ENCODE measurements at regions not wholly inside any gene's neighbourhood (a gene's known extent, or its start where the extent isn't known, plus 50 kb on each side); places are given as distances from the start of the nearest gene placed in this dataset.

DNA sequence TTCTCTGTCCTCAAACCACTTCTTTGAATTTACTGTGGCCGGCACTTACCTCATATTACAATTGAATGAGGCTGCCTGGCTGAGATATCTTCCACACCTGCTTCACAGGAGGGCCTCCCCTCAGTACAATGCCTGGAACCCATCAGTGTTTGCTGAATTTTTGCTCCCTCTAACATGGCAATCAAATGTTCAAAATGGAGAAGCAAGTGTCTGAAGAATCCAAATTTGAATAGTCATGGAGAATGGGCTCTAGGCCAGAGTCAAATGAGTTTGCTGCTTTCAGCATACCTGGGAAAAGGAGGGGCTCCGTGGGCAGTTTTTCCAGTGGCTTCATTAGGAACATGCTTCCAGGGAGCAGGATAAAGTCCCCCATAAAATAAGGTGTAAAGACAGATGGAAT is 564.8 kb downstream of the UTRN start:
- no peak for DNase-seq

DNA sequence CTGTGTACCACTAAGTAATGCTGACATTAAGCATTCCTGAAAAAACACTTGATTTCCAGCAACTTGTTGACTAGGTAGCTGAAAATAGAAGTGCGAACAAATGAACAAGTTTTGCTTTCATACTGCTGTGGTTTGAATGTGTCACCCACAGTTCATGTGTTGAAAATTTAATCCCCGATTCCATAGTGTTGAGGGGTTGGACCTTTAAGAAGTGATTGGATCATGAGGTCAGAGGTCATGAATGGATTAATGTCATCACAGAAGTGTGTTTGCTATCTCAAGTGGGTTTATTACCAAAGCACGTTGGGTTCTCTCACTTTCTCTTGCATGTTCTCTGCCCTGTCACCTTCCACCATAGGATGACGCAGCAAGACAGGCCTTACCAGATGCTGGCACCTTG is 568.5 kb downstream of the UTRN start:
- no peak for DNase-seq

DNA sequence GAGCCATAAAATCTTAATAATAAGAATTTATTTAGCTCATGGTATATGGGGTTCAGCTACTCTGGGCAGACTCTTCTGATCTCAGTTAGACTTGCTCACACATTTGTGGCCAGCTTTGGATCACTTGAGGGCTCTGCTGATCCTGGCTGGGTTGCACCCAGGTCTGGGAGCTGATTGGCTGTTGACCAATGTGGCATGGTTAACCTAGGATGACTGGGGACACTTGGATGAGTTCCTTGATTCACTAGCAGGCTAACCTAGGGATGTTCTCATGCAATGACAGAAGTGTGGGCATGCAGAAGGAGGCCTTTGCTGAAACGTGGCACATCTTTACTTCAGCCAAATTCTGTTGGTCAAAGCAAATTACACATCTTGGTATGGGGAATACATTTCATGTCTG is 569.5 kb downstream of the UTRN start:
- no peak for DNase-seq

DNA sequence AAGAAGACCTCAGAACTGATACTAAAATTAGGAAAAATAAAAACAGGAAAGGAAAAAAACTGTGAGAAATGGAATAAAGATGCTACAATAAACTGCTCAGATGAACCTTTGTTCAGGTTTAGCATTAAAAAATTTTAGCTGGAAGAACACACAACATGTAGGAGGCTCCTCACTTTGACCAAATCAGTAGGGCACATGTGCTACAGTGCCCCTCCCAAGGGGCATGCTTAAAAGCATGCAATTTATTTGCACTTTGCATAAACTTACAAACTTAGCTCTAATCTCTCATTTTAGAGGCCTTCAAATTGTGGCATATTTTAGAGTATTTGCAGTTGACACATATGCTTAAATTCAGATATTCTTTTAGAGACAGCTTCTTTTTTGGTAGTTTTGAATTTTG is 570.2 kb downstream of the UTRN start:
- DNase-seq: no peak

DNA sequence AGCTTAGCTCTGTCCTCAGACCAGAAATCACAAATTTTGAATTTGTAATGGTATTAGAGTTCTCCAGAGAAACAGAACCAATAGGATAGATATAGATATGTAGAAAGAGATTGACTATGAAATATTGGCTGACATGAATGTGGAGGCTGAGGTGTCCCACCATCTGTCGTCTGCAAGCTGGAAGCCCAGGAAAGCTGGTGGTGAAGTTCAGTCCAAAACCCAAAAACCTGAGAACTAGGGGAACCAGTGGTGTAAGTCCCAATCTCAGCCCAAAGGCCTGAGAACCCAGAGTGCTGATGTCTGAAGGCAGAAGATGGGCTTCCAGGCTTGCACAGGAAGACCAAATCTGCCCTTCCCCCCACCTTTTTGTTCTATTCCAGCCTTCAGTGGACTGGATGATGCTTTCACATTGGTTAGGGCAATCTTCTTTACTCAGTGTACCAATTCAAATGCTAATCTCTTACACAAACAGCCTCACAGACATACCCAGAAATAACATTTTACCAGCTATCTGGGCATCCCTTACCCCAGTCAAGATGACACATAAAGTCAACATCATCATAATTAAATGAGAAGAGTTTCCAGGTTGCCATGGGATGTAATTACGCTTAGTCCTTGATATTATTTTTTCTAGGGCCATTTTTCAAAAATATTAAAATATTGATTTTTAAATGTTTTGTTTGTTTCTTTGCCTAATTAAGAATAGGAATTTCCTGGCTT is 570.8 kb downstream of the UTRN start:
- DNase-seq: no peak

DNA sequence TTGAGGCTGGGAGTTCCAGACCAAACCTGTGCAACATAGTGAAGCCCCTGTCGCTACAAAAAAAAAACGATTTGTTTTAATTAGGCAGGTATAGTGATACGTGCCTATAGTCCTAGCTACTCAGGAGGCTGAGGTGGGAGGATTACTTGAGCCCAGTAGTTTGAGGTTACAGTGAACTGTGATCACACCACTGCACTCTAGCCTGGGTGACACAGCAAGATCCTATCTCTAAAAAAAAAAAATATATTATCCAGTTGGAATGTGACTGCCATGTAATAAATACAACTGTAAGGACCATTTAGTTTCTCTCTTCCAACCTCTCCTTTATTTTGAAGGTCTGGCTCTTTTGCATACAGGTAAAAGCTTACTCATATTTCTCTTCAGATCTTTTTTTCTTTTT is 571.5 kb downstream of the UTRN start:
- DNase-seq: no peak

DNA sequence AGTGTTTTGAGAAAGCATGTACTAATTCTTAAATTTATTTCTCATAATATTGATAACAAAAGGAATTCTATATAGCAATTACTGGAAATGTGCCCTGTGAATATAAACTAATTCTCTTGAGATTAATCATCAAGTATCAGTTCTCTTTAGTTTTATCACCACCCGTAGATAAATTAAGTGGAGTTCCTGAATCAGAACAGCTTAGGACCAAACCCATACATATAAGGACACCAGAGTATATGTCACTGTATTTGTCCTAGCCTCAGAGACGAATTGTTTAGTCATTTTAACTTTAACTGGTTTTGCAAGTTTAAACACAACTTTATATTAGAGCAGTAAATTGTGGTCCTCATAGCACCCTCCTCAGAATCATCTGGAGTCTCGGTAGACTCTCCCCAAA is 572.0 kb downstream of the UTRN start:
- DNase-seq: no peak

DNA sequence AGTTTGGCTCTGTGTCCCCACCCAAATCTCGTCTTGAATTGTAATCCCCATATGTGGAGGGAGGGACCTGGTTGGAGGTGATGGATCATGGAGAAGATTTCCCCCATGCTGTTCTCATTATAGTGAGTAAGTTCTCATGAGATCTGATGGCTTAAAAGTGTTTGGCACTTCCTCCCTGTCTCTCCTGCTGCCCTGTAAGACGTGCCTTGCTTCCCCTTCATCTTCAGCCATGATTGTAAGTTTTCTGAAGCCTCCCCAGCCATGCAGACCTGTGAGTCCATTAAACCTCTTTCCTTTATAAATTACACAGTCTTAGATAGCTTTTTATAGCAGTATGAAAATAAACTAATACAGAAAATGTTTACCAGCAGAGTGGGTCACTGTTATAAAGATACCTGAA is 577.6 kb downstream of the UTRN start:
- no peak for DNase-seq

DNA sequence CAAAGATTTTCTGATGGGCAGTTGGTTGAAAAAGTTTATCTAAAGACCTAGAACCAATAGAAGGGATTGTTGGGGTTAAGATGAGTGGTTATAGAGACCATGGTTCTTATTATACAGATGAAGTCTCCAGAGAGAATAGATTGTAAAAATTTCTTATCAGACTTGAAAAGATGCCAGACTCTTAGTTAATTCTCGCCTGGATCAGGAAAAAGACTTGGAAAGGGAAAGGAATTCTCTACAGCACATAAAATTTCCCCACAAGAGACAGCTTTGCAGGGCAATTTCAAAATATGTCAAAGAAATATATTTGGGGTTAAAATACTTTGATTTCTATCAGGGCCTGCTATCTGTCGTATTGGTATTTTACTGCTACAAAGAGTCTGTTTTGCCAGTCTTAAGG is 582.6 kb downstream of the UTRN start:
- no peak for DNase-seq

DNA sequence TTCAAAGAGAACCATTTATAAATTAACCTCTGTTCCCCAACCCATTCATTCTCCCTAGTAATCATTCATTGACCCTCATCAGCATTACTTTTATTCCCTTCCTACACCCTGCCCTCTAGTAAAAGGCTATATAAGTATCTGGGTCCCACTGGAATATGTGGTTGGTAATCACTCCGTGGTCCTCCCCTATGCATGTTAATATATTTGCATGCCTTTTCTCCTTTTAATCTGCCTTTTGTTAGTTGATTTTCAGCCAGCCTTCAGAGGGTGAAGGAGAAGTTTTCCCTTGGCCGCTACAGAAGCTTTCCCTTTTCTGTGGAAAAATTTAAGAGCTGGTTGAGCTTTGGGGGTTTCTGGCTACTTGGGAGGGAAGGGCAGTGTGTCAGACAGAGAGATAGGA is 585.6 kb downstream of the UTRN start:
- no peak for DNase-seq

DNA sequence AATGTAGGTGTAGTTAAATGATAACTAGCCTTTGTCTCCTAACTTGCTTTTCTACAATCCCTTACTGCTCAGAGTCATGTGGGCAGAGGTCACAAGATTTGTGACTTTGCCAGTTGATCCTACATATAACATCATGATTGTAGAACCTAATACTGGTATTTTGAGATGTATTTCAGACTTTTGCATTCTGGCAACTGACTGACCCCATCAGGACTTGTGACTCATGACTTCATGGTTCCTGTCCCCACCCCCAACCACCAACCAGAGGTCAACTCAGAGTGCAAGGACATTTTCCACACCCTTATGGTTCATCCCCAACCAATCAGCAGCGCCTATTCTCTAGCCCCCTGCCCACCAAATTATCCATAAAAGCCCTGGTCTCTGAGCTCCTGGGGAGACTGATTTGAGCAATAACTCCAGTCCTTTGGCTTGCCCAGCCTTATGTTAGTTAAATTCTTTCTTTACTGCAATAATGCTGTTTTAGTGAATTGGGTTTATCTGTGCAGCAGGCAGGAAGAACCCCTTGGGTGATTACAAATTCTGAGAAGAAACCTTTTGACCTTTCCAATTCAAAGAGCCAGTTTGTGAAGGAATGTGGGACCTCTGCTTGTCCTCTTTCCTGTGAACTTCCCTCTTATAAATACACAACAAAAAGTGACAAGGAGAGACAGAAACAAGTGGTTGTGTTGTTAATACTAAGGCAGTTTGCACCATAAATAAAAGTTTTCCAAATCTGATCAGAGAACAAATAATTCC is 588.7 kb downstream of the UTRN start:
- DNase-seq: no peak

DNA sequence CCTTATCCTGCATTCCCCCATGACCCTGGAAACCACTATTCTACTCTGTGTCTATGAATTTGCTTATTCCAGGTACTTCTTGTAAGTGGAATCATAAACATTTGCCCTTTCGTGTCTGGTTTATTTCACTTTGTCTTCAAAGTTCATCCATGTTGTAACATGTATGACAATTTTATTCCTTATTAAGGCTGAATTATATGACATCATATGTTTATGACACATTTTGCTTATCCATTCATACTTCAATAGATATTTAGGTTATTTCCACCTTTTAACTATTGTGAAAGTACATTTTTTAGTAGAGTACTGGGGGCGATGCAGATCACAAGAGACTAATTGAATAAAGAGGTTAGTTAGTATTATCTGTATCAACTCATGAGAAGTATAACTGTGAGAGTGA is 591.6 kb downstream of the UTRN start:
- DNase-seq: no peak

DNA sequence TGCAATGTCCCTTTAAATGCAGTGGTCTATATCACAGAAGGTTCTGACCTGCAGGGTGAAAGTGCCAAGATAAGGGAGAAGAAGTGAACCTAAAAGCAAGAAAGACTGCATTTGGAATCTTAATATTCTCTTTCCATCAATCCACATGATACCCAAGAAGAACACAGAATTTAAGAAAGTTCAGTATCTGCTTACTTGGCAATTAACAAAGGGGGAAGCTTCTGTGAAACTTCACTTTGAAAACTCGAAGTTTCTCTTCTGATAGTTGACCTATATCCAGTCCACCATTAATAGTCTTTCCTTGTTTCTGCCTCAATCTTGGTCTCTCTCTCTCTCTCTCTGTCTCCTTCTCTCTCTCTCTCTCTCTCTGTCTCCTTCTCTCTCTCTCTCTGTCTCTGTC is 592.0 kb downstream of the UTRN start:
- no peak for DNase-seq

DNA sequence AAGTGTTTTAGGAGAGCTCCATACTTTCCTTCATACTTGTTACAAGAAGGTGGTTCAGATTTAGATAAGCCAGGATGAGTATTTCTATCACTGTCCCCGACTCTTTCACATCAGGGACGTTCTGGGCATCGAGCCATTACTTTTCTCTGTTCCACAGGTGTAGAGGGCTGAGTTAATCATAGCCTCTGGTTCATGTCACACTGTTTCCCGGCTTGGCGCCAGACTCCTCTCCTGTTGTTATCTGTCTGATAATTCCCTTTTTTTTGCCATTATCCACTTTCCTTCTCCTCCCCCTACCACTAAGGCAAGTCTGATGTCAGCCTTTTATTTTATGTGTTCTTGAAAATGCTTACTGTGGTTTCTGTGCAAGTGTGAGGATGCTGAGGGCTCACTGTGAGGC is 593.4 kb downstream of the UTRN start:
- DNase-seq: no peak

DNA sequence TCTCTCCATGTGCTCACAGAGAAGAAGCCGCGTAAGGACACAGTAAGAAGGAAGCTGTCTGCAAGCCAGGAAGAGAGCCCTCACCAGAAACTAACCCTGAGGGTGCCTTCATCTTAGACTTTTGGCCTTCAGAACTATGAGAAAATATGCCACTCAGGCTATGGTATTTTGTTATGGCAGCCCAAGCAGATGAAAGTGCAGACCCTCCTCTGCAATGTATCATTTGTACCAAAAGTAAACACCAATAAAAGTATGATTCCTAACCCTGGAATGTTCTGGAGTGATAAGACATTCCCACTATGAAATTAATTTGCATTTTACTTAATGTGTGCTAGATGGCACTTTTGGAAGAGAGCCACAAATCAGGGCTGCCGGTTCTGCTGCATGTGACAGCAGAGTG is 594.3 kb downstream of the UTRN start:
- DNase-seq: no peak

DNA sequence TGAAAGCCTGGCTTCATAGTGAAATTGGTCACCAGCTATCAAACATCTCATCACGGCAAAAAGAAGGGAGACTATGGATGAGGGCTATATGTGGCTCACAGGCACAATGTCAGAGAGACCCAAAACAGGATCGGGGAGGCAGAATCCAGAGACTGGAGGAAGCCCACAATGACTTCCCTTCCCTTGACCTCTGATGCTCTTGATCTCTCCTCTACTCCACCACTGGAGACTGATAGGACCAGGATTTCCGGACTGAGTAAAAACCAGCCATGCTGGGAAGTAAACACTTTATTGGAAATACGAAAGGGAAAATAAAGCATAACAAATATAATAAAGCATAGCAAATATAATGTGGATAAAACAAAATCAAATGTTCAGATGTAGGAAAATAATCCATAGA is 597.3 kb downstream of the UTRN start:
- no peak for DNase-seq

DNA sequence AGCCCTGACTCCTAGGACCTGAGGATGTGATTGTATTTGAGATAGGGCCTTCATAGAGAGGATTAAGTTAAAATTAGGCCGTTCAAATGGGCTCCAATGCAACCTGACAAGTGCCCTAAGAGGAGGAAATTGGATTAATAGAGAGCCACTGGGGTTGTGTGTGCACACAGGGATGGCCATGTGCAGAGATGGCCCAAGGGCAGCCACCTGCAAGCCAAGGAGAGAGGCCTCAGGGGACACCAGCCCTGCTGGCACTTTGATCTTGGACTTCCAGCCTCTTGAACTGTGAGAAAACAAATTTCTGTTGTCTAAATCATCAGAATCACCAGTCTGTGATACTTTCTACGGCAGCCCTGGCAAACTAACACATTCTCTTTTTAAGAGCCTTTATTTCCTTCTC is 598.8 kb downstream of the UTRN start:
- no peak for DNase-seq

DNA sequence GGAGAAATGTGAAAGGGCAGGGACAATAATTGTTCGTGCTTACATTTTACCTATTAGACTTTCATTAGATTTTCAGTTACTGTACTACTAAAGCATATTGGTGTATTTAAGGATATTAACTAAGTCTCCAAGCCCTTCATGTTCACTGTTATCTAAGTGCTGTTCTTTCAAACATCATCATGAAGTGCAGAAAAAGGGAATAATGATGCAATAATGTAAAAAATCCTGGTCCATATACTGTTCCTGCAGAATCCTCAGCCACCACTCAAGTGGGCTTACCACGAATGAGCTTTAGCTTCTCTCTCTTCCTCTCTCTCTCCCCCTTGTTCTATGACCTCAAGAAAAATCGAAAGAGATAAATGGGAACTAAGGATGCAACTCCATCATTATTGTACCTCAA is 600.7 kb downstream of the UTRN start:
- no peak for DNase-seq

DNA sequence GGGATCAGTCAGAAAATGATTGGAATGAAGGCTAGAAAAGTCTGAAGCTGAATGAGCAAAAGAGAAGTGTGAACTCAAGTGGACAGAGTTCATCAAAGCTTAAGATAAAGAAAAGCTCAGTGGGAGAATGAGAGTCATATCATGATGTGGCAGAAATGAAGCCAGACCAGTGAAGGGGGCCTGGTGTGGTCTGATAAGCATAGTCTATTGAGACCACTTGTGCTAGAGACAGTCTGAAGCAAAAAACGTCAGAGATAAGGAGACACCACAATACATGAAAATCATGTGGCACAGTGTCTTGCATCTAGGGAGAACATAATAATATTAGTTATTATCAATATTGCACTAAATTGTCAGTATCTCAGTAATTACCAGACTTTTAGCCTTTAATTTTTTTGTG is 601.5 kb downstream of the UTRN start:
- no peak for DNase-seq

DNA sequence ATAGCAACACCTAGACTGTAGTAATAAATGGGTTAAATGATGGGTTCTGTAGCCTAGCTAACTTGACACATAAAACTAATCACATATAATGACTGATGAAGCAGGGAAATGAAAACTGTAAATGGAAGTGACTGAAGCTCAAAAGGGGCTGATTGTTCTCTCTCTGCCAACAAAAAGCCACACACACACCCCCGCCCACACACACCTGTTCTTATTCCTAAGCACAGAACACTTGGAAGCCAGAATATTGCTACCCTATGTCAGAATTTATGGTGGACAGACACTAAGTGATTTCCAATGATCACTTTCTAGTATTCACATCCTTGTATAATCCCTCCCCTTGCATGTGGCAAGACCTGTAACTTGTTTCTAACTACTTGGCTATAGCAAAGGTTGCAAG is 603.5 kb downstream of the UTRN start:
- no peak for DNase-seq

DNA sequence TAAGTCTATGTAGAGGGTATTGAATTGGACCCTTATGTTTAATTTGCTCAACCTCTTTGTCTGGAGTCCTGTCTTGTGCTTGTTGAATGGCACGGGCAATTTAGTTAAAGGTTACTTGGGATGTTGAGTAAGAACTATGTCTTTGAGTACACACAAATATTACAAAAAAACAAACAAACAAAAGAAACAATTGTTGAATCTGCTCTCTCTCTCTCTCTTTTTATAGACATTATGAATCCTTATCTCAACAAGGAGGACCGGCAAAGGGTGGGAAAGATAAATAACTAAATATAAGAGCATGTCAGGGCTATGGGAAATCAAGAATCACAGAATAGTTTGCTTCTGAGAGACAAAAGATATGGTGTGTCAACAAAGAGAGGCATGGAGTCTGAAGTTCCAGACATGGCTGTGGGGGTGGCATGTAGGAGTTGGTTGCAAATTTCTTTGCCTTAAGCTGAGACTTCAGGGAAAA is 608.6 kb downstream of the UTRN start:
- DNase-seq: no peak

DNA sequence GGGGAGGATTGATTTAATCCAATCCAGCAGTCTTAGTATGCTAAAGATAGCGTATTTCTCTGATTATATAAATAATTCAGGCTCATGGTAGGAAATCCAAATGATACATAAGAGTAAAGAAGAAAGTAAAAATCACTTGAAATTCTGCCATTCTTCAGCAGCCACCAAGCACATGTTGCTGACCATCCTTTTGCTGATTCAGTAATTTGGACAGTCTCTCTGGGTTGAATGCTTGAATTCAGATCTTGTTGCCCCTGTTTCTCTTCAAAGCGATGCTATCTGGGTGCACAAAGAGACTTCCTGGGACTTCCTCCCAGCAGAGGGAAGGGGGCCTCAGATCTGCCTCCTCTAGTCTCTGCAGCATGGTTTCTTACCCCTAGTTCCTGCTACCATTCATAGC is 609.1 kb downstream of the UTRN start:
- DNase-seq: no peak

DNA sequence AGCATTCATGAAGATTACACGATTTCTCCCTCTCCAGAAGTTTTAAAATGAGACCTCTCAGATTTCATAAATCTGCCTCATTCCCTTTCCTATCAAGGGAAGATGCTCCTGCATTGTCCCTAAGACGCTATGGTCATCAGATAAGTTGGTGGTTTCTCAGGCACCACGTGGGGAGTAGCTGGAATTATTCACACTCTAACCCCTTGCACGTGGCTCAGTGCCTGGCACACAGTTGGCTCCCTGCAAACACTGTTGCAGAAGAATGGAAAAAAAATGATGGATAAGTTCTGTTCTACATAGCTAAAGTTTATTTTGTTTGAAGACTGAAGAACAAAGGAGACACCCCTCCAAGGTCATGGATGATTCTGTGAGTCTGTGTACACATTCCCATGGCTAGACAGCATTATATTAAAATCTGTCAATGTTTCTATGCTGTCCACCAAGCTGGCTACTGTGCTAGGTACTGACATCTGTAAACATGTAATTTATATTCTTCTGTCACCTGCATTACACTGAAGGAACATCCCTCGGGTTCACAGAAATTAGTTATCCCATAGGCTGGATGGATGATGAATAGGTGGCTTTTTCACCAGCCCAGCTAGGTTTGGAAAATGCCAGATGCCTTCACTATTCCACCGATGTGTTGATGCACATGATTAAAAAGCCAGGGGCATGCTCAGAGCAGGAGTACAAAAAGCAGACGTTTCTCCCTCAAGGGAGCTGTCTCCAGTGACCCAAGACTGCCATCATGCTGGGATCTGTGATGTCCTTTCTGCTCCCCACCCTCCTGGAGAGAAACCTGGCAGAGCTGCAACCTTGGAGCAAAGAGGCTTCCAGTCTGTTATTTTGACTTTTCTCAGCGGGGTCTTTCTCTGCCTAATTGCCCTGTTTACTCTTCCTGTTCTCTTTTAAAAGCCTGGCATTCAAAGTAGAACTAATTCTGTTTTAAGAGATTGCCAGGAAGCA is 610.5 kb downstream of the UTRN start:
- DNase-seq: no peak

DNA sequence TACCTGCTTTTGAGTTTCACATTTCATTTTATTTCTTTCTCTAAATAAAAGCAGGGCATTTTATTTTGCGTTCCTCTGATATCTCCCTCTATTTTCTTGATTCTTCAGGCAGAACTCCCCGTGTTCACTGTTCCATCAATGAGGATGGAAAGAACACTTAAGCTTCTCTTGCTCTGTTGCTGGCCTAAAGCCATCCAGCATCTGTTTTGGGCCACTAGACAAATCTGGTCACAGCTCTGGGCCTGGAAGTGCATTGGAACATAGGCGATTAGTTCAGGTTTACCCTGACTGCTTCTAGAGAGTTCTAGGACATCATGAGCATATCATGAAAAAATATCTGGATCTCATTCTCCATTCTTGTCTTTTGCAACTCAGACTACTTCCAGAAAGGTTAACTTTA is 611.2 kb downstream of the UTRN start:
- DNase-seq: no peak

Measured in NCI-H226 (cell line).